Astrocyte of the spinal cord (primary cell): ENCODE measurements at regions not wholly inside any gene's neighbourhood (a gene's known extent, or its start where the extent isn't known, plus 50 kb on each side); places are given as distances from the start of the nearest gene placed in this dataset.

ENCODE experiments used
- DNase-seq: peaks from one replicate; pipeline ENCODE4 v3.0.0; 2011; ENCODE audit warnings: low read depth, low spot score
- H3K4me3 ChIP-seq: 2 replicates; pipeline ENCODE4 v1.5.1; 2011; ENCODE audit warnings: low read depth, mild to moderate bottlenecking, low read length, moderate library complexity
- CTCF ChIP-seq: IDR thresholded peaks from 2 replicates; pipeline ENCODE4 v1.5.1; 2012; ENCODE audit warnings: low read depth, mild to moderate bottlenecking, low read length, inconsistent platforms
- in situ Hi-C: cut with HindIII; loops from 2 replicates; pipeline ENCODE4 v1.10.0; 2017; ENCODE audit warnings: low sequenced_read_pairs

- DNase-seq: no peak
- no peak for TF ChIP-seq CTCF
- in situ Hi-C loops: no loop called here
- no peak overlapping the region for H3K4me3 ChIP-seq
Observed at GRCh38 chr3:145812391-145812790, 348.6 kb downstream of the PLOD2 start.

- TF ChIP-seq CTCF: no peak
- in situ Hi-C loops: no loop called here
- DNase-seq: no peak
Observed at GRCh38 chr3:145815707-145816413, 345.1 kb downstream of the PLOD2 start.

GRCh38 chr3:145817870-145818483 is 343.0 kb downstream of the PLOD2 start:
- no peak for TF ChIP-seq CTCF
- no peak for DNase-seq
- in situ Hi-C loops: no loop called here
- H3K4me3 ChIP-seq: no peak overlapping the region

More at GRCh38 chr3:145815707-145816413, 345.1 kb downstream of the PLOD2 start:
- H3K4me3 ChIP-seq: no peak overlapping the region

- no peak overlapping the region for H3K4me3 ChIP-seq
- in situ Hi-C loops: no loop called here
- peak; percentile 11 for DNase-seq
- no peak for TF ChIP-seq CTCF
Observed at GRCh38 chr3:145820170-145820569, 340.8 kb downstream of the PLOD2 start.

GRCh38 chr3:145842294-145842902 is 318.6 kb downstream of the PLOD2 start:
- in situ Hi-C loops: no loop called here
- H3K4me3 ChIP-seq: no peak overlapping the region
- DNase-seq: no peak
- no peak for TF ChIP-seq CTCF

- DNase-seq: no peak
- TF ChIP-seq CTCF: no peak
- in situ Hi-C loops: no loop called here
- no peak overlapping the region for H3K4me3 ChIP-seq
Observed at GRCh38 chr3:145843561-145843960, 317.4 kb downstream of the PLOD2 start.
